HepG2 (cell line): ENCODE measurements at regions not wholly inside any gene's neighbourhood (a gene's known extent, or its start where the extent isn't known, plus 50 kb on each side); places are given as distances from the start of the nearest gene placed in this dataset.

Source experiments
- CTCF ChIP-seq: sonication (generic); formaldehyde crosslinking; IDR thresholded peaks from 2 replicates; pipeline ENCODE4 v1.5.0; 2020; ENCODE audit warnings: mild to moderate bottlenecking, missing genetic modification reagents, moderate library complexity
- MAFK ChIP-seq, 2 experiments: IDR thresholded peaks in 1 of 2; conservative IDR thresholded peaks in 1 of 2; 2 replicates each; pipeline ENCODE4 v1.6.1; 2011; ENCODE audit warnings: improper control_type of control experiment in 2 of 2, low read length in 2 of 2
- MAZ ChIP-seq, 2 experiments: sonication (generic) in 1 of 2; formaldehyde crosslinking in 1 of 2; IDR thresholded peaks; 2 replicates each; pipeline versions ENCODE4 v1.5.0 to v1.6.1; 2012 to 2020; ENCODE audit warnings: low read depth in 2 of 2, mild to moderate bottlenecking in 2 of 2, borderline replicate concordance in 1 of 2, improper control_type of control experiment in 1 of 2, low read length in 1 of 2, missing genetic modification reagents in 1 of 2, moderate library complexity in 1 of 2
- NBN ChIP-seq: fragments of 450-650 bp; conservative IDR thresholded peaks from 2 replicates; pipeline ENCODE4 v1.6.1; 2017
- RAD21 ChIP-seq: fragments of 450-650 bp; formaldehyde crosslinking; IDR thresholded peaks from 2 replicates; pipeline ENCODE4 v1.5.0; 2020; ENCODE audit warnings: mild to moderate bottlenecking
- TARDBP ChIP-seq: sonication (generic); formaldehyde crosslinking; IDR thresholded peaks from 2 replicates; pipeline ENCODE4 v1.8.0; 2022; ENCODE audit warnings: mild to moderate bottlenecking, missing genetic modification reagents
- ZFP36L2 ChIP-seq: sonication (generic); formaldehyde crosslinking; IDR thresholded peaks from 2 replicates; pipeline ENCODE4 v1.4.0; 2020; ENCODE audit warnings: missing genetic modification reagents
- ZNF788 ChIP-seq: sonication (generic); formaldehyde crosslinking; IDR thresholded peaks from 2 replicates; pipeline ENCODE4 v1.5.0; 2020; ENCODE audit warnings: mild to moderate bottlenecking, missing genetic modification reagents, borderline replicate concordance

- TF ChIP-seq TARDBP (CRISPR knock-in tag) (no peak), MAZ (IDR thresholded peaks at IDR 0.05; ENCODE audit: borderline replicate concordance, low read depth, low read length) (no peak), MAZ (CRISPR knock-in tag; IDR thresholded peaks at IDR 0.05; ENCODE audit: low read depth) (no peak), MAFK (conservative IDR thresholded peaks at IDR 0.05 in 1 of 2, IDR thresholded peaks at IDR 0.05 in 1 of 2; ENCODE audit: low read length in 2 of 2) (no peak), ZNF788 (CRISPR knock-in tag) (no peak), CTCF (CRISPR knock-in tag) (no peak), ZFP36L2 (CRISPR knock-in tag) (no peak), RAD21 (CRISPR knock-in tag) (no peak), NBN (no peak)
These were observed 328.1 kb downstream of the NR4A2 start for GRCh38 chr2:156004459-156004858.
